Panc1 (cell line): ENCODE measurements at regions not wholly inside any gene's neighbourhood (a gene's known extent, or its start where the extent isn't known, plus 50 kb on each side); places are given as distances from the start of the nearest gene placed in this dataset.

Source experiments
- ATAC-seq: fragments of 200-7000 bp; cut with Tn5 transposase; 2 replicates; pipeline ENCODE4 v1.9.1; 2020; ENCODE audit warnings: mild to moderate bottlenecking, moderate library complexity
- BruUV-seq: library from RNA; stranded (reverse); fragments of 400-500 nt; replicated peaks from 2 replicates; lab custom pipeline; 2021; lab: Mats Ljungman, UMichigan
- CTCF ChIA-PET: fragments of 300-600 bp; sonication (Branson Sonifier 250); formaldehyde crosslinking; loops from one replicate; lab custom pipeline; 2022; ENCODE audit warnings: antibody characterized with exemption; lab: Charles Lee
- POLR2A ChIA-PET: fragments of 300-600 bp; sonication (Branson Sonifier 250); formaldehyde crosslinking; loops from one replicate; lab custom pipeline; 2022; ENCODE audit warnings: antibody characterized with exemption; lab: Charles Lee
- DNase-seq: peaks from one replicate; pipeline ENCODE4 v3.0.0-alpha.2; 2010; ENCODE audit warnings: low read depth, low spot score
- H3K27ac ChIP-seq: 2 replicates; pipeline ENCODE4 v1.5.1; 2011; ENCODE audit warnings: mild to moderate bottlenecking, low read length, inconsistent platforms
- H3K27me3 ChIP-seq: fragments of 200-500 bp; sonication (Bioruptor generic); 2 replicates; pipeline ENCODE4 v1.6.0; 2014; ENCODE audit warnings: low read length, inconsistent platforms; ENCODE audit not compliant: control insufficient read depth, insufficient read depth
- H3K36me3 ChIP-seq: fragments of 200-500 bp; sonication (Bioruptor generic); 2 replicates; pipeline ENCODE4 v1.5.1; 2014; ENCODE audit warnings: inconsistent platforms, mild to moderate bottlenecking, low read length, moderate library complexity; ENCODE audit not compliant: control insufficient read depth, insufficient read depth
- H3K4me1 ChIP-seq: 2 replicates; pipeline ENCODE4 v1.5.1; 2011; ENCODE audit warnings: inconsistent platforms, mild to moderate bottlenecking, low read length, moderate library complexity; ENCODE audit not compliant: control insufficient read depth, insufficient read depth
- H3K4me3 ChIP-seq, 2 experiments: 2 replicates each; pipeline ENCODE4 v1.5.1; 2011 to 2012; ENCODE audit warnings: low read depth in 2 of 2, low read length in 2 of 2, mild to moderate bottlenecking in 2 of 2, inconsistent platforms in 1 of 2, moderate library complexity in 1 of 2
- H3K9me3 ChIP-seq: fragments of 200-500 bp; sonication (Bioruptor generic); 2 replicates; pipeline ENCODE4 v1.5.1; 2014; ENCODE audit warnings: low read depth, mild to moderate bottlenecking, inconsistent platforms, low read length, moderate library complexity; ENCODE audit not compliant: control insufficient read depth, insufficient read depth
- CTCF ChIP-seq: fragments of 450-650 bp; IDR thresholded peaks from 2 replicates; pipeline ENCODE4 v1.5.1; 2017; ENCODE audit warnings: mild to moderate bottlenecking
- POLR2AphosphoS5 ChIP-seq: IDR thresholded peaks from 2 replicates; pipeline ENCODE4 v1.6.1; 2012; ENCODE audit warnings: mild to moderate bottlenecking, low read depth, low read length, moderate library complexity
- SIN3A ChIP-seq: IDR thresholded peaks from 2 replicates; pipeline ENCODE4 v1.6.1; 2012; ENCODE audit warnings: low read depth, mild to moderate bottlenecking, low read length, moderate library complexity, borderline replicate concordance; ENCODE audit not compliant: insufficient read depth
- TCF7L2 ChIP-seq: IDR thresholded peaks from 2 replicates; pipeline ENCODE4 v1.6.1; 2011; ENCODE audit warnings: mild to moderate bottlenecking, low read depth, low read length, inconsistent platforms
- in situ Hi-C: cut with HindIII; loops from 2 replicates; pipeline ENCODE4 v1.10.0; 2016; ENCODE audit warnings: low sequenced_read_pairs, low pct_unique_long_range_greater_than_20kb
- intact Hi-C: fragments of 100-400 bp; cut with micrococcal nuclease; formaldehyde crosslinking; loops from one replicate; pipeline ENCODE4 v1.10.0; 2022; ENCODE audit not compliant: unreplicated experiment
- TF ChIP-seq, protein P1 (sequence below), 2 experiments: IDR thresholded peaks; 2 replicates each; pipeline ENCODE4 v1.6.1; 2011 to 2012; ENCODE audit warnings: low read depth in 2 of 2, control low read depth in 1 of 2, low read length in 1 of 2, mild to moderate bottlenecking in 1 of 2, moderate library complexity in 1 of 2; ENCODE audit not compliant: insufficient read depth in 1 of 2

DNA sequence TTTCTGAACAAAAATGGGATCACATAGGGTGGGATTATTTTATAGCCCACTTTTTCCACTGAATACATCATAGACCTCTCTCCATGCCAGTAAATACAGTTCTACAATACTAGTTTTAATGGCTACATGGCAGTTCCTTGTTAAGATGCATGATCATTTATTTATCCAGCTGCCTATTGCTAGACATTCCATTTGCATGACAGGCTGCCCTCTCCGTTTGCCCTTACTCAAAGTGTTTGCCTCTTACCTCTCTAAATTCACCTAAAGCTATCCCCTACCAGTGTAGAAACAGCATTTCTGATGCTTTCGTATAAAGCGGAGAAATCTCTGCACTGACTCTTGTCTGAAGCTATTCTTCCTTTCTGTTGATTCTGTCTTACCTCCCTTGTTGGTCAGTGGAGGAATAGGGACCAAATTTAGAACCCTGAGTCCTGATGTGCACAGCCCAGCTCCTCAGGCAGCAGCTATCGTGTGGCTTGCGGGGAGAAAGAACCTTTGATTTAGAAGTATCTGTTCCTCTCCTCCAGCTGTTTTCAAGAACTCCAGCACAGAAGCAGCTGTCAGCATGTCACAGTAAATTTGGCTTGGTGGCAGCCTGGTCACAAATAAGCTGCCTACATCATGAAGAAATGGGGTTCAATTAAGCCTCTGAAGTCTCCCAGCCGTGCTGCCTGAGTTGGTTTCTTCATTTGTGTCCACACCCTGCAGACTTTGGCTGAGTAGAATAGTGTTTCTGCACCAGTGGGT lies 337.3 kb downstream of the PRDM2 start:
- H3K36me3 ChIP-seq, result no peaks in the 10 kb centered on the region
- BruUV-seq, result no TSS peak
- in situ Hi-C loops, result no loop called here
- H3K4me3 ChIP-seq, result no peak overlapping the region
- H3K9me3 ChIP-seq, result peaks cover 6% of the 10 kb centered on the region; the same call in 1 of the 2 replicates
- H3K27me3 ChIP-seq, result no peaks in the 10 kb centered on the region
- ATAC-seq (no peak), DNase-seq (no peak)
- POLR2A ChIA-PET, result no interaction called here
- no peak for TF ChIP-seq CTCF
- no peak for TF ChIP-seq POLR2AphosphoS5
- no peak for TF ChIP-seq TCF7L2
- no peak for TF ChIP-seq SIN3A
- TF ChIP-seq, protein P1, sequence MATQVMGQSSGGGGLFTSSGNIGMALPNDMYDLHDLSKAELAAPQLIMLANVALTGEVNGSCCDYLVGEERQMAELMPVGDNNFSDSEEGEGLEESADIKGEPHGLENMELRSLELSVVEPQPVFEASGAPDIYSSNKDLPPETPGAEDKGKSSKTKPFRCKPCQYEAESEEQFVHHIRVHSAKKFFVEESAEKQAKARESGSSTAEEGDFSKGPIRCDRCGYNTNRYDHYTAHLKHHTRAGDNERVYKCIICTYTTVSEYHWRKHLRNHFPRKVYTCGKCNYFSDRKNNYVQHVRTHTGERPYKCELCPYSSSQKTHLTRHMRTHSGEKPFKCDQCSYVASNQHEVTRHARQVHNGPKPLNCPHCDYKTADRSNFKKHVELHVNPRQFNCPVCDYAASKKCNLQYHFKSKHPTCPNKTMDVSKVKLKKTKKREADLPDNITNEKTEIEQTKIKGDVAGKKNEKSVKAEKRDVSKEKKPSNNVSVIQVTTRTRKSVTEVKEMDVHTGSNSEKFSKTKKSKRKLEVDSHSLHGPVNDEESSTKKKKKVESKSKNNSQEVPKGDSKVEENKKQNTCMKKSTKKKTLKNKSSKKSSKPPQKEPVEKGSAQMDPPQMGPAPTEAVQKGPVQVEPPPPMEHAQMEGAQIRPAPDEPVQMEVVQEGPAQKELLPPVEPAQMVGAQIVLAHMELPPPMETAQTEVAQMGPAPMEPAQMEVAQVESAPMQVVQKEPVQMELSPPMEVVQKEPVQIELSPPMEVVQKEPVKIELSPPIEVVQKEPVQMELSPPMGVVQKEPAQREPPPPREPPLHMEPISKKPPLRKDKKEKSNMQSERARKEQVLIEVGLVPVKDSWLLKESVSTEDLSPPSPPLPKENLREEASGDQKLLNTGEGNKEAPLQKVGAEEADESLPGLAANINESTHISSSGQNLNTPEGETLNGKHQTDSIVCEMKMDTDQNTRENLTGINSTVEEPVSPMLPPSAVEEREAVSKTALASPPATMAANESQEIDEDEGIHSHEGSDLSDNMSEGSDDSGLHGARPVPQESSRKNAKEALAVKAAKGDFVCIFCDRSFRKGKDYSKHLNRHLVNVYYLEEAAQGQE (IDR thresholded peaks at IDR 0.05; ENCODE audit: insufficient read depth in 1 of 2, low read depth in 2 of 2, low read length in 1 of 2), result no peak
- CTCF ChIA-PET, result no interaction called here
- H3K4me1 ChIP-seq, result no peaks in the 10 kb centered on the region
- H3K27ac ChIP-seq, result no peak overlapping the region
- intact Hi-C loops, result no loop called here

DNA sequence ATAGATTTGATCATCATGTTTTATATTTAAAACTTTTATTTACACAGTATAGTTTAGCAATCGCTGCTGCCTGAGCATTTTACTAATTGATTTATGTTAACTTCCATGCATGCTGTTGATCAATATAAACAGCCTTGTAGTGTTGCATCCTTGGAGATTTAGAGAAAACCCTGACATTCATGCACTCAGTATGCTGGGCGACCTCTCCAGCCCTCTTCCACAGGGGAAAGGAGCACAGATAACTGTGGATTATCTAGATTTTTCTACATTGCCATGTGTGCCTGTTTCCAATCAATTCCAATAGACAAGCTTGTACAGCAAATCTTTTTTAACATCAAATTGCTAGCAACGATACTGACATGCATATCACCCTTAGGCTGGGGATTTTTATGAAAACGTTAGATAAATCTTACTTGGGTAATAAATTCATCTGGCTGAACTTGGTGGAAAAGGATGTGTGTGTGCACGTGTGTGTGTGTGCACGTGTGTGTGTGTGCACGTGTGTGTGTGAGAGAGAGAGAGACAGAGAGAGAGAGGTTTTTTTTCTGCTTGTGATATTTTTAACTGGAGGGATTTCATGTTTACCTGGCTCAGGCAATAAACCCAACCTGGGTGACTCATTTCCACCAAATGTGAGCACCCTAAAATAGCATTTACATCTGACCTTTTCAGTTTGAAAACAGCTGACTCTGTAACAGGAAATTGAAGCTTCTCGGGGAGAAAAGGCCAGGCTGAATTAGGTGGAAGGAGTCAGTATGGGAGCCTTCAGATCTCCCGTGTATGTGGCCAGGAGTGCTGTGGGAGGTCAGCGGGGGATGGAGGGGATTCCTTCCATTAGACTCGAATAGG lies 339.8 kb downstream of the PRDM2 start:
- POLR2A ChIA-PET, result no interaction called here
- BruUV-seq, result no TSS peak

More for the DNA sequence above, 339.8 kb downstream of the PRDM2 start:
- in situ Hi-C loops, result no loop called here
- Histone ChIP-seq H3K9me3 (peaks cover 9% of the 10 kb centered on the region; the same call in 1 of the 2 replicates), H3K27ac (no peak overlapping the region), H3K36me3 (no peaks in the 10 kb centered on the region), H3K27me3 (no peaks in the 10 kb centered on the region), H3K4me1 (no peaks in the 10 kb centered on the region), H3K4me3 (no peak overlapping the region)
- CTCF ChIA-PET, result no interaction called here
- DNase-seq (no peak), ATAC-seq (no peak)
- intact Hi-C loops, result no loop called here
- TF ChIP-seq POLR2AphosphoS5 (no peak), SIN3A (no peak), CTCF (no peak), TCF7L2 (no peak)
- TF ChIP-seq, protein P1 (IDR thresholded peaks at IDR 0.05; ENCODE audit: insufficient read depth in 1 of 2, low read depth in 2 of 2, low read length in 1 of 2), result no peak
